ENCODE measurements at regions not wholly inside any gene's neighbourhood (a gene's known extent, or its start where the extent isn't known, plus 50 kb on each side); places are given as distances from the start of the nearest gene placed in this dataset.

- Histone ChIP-seq H3K4me1 (ENCODE audit: control insufficient read depth in 4 of 4, insufficient read depth in 4 of 4, low read length in 3 of 4) (no peaks in the 10 kb centered on the region), H3K4me3 (ENCODE audit: low read depth in 1 of 3, low read length in 3 of 3) (no peak overlapping the region), H3K36me3 (ENCODE audit: control insufficient read depth in 4 of 4, insufficient read depth in 3 of 4, low read depth in 1 of 4, low read length in 3 of 4) (no peaks in the 10 kb centered on the region), H3K27ac (ENCODE audit: low read depth in 1 of 2, low read length in 2 of 2) (no peak overlapping the region), H3K9me3 (ENCODE audit: control insufficient read depth in 4 of 4, low read length in 3 of 4) (peaks cover 0 to 4% (median 0%) of the 10 kb centered on the region in 4 donors), H3K9ac (ENCODE audit: low read depth in 1 of 2, low read length in 2 of 2) (no peak overlapping the region), H3K27me3 (ENCODE audit: control insufficient read depth in 4 of 4, insufficient read depth in 4 of 4, low read length in 3 of 4) (no peaks in the 10 kb centered on the region)
- DNase-seq (ENCODE audit: low spot score) = no peak
- TF ChIP-seq FOXA1 (IDR thresholded peaks at IDR 0.05) (no peak), NR2F2 (IDR thresholded peaks at IDR 0.05) (no peak), HNF4A (conservative IDR thresholded peaks at IDR 0.05) (no peak)
- WGBS = 87% methylated on average over 1 of the region's 1 CpG
Measured at GRCh38 chr4:85218756-85219155, 252.3 kb upstream of the WDFY3 start.

GRCh38 chr4:85221606-85222005, 253.3 kb upstream of the ARHGAP24 start:
- Histone ChIP-seq H3K27ac (ENCODE audit: low read depth in 1 of 2, low read length in 2 of 2) (no peak overlapping the region), H3K27me3 (ENCODE audit: control insufficient read depth in 4 of 4, insufficient read depth in 4 of 4, low read length in 3 of 4) (no peaks in the 10 kb centered on the region), H3K36me3 (ENCODE audit: control insufficient read depth in 4 of 4, insufficient read depth in 3 of 4, low read depth in 1 of 4, low read length in 3 of 4) (no peaks in the 10 kb centered on the region), H3K9me3 (ENCODE audit: control insufficient read depth in 4 of 4, low read length in 3 of 4) (no peaks in the 10 kb centered on the region), H3K4me1 (ENCODE audit: control insufficient read depth in 4 of 4, insufficient read depth in 4 of 4, low read length in 3 of 4) (no peaks in the 10 kb centered on the region), H3K4me3 (ENCODE audit: low read depth in 1 of 3, low read length in 3 of 3) (no peak overlapping the region), H3K9ac (ENCODE audit: low read depth in 1 of 2, low read length in 2 of 2) (no peak overlapping the region)
- TF ChIP-seq HNF4G (IDR thresholded peaks at IDR 0.05) = no peak
- TF ChIP-seq REST (IDR thresholded peaks at IDR 0.05) = no peak
- TF ChIP-seq ZBTB33 (IDR thresholded peaks at IDR 0.05) = no peak
- no peak for TF ChIP-seq SP1 (IDR thresholded peaks at IDR 0.05)
- TF ChIP-seq GABPA (IDR thresholded peaks at IDR 0.05 in 1 of 2, conservative IDR thresholded peaks at IDR 0.05 in 1 of 2) = no peak
- no peak for TF ChIP-seq HNF4A (conservative IDR thresholded peaks at IDR 0.05)
- TF ChIP-seq FOXA2 (IDR thresholded peaks at IDR 0.05) = no peak
- no peak for TF ChIP-seq YY1 (IDR thresholded peaks at IDR 0.05)
- TF ChIP-seq RXRA (IDR thresholded peaks at IDR 0.05) = no peak
- TF ChIP-seq CTCF (IDR thresholded peaks at IDR 0.05; ENCODE audit: low read depth, low read length, missing input control) = no peak
- WGBS = 47% methylated on average over 2 of the region's 2 CpGs
- no peak for DNase-seq (ENCODE audit: low spot score)
